ENCODE measurements at regions not wholly inside any gene's neighbourhood (a gene's known extent, or its start where the extent isn't known, plus 50 kb on each side); places are given as distances from the start of the nearest gene placed in this dataset.
"Not testable (repeated sequence)": the region's sequence is repeated elsewhere in the genome, so short reads cannot be mapped to it uniquely, and the experiment has no call there.

- Mint-ChIP-seq H3K4me1 (peaks cover 21 to 26% of the 10 kb centered on the region in 2 donors), H3K27me3 (ENCODE audit: low read depth in 3 of 3) (peaks cover 0 to 6% (median 4%) of the 10 kb centered on the region in 3 donors), H3K36me3 (peaks cover 0 to 3% (median 3%) of the 10 kb centered on the region in 3 donors), H3K27ac (no peak overlapping the region), H3K9me3 (no peaks in the 10 kb centered on the region), H3K4me3 (no peak overlapping the region)
- no peak for DNase-seq
Observed at GRCh38 chr16:9141813-9142212, 50.4 kb downstream of the HAPSTR1 start.

GRCh38 chr16:9144106-9144505 is 52.7 kb downstream of the HAPSTR1 start:
- Mint-ChIP-seq H3K27ac (peak overlapping the region in 2 of 6 donors; percentile 43 to 80), H3K4me3 (no peak overlapping the region), H3K4me1 (peaks cover 10 to 12% of the 10 kb centered on the region in 2 donors), H3K9me3 (no peaks in the 10 kb centered on the region), H3K36me3 (peaks cover 0 to 3% (median 3%) of the 10 kb centered on the region in 3 donors), H3K27me3 (ENCODE audit: low read depth in 3 of 3) (peaks cover 2 to 4% (median 4%) of the 10 kb centered on the region in 3 donors)
- no peak for DNase-seq

- H3K4me1 Mint-ChIP-seq, result peaks cover 0 to 7% of the 10 kb centered on the region in 2 donors
- H3K36me3 Mint-ChIP-seq, result no peaks in the 10 kb centered on the region
- no peak overlapping the region for H3K4me3 Mint-ChIP-seq
- H3K27me3 Mint-ChIP-seq (ENCODE audit: low read depth in 3 of 3), result peaks cover 5 to 8% (median 5%) of the 10 kb centered on the region in 3 donors
- H3K9me3 Mint-ChIP-seq, result no peaks in the 10 kb centered on the region
- no peak for DNase-seq
- peak overlapping the region in 1 of 6 donors; percentile 27 for H3K27ac Mint-ChIP-seq
Observed at GRCh38 chr16:9148374-9149015, 57.1 kb downstream of the HAPSTR1 start.

GRCh38 chr16:9151074-9151473 is 59.6 kb downstream of the HAPSTR1 start:
- Mint-ChIP-seq H3K27me3 (ENCODE audit: low read depth in 3 of 3) (peaks cover 3 to 14% (median 4%) of the 10 kb centered on the region in 3 donors), H3K36me3 (no peaks in the 10 kb centered on the region), H3K27ac (no peak overlapping the region), H3K4me1 (peaks cover 0 to 3% of the 10 kb centered on the region in 2 donors), H3K4me3 (no peak overlapping the region), H3K9me3 (no peaks in the 10 kb centered on the region)
- DNase-seq, result no peak

- Mint-ChIP-seq H3K9me3 (no peaks in the 10 kb centered on the region), H3K27me3 (ENCODE audit: low read depth in 3 of 3) (peaks cover 3 to 14% (median 6%) of the 10 kb centered on the region in 3 donors), H3K27ac (no peak overlapping the region), H3K4me3 (no peak overlapping the region), H3K4me1 (peaks cover 0 to 3% of the 10 kb centered on the region in 2 donors), H3K36me3 (no peaks in the 10 kb centered on the region)
- no peak for DNase-seq
Observed at GRCh38 chr16:9151597-9151996, 60.2 kb downstream of the HAPSTR1 start.

GRCh38 chr16:9152649-9153501 is 61.4 kb downstream of the HAPSTR1 start:
- H3K27ac Mint-ChIP-seq, result peak overlapping the region in 2 of 6 donors; percentile 5 to 41
- H3K9me3 Mint-ChIP-seq, result no peaks in the 10 kb centered on the region
- peaks cover 0 to 3% of the 10 kb centered on the region in 2 donors for H3K4me1 Mint-ChIP-seq
- no peak for DNase-seq
- no peaks in the 10 kb centered on the region for H3K36me3 Mint-ChIP-seq
- no peak overlapping the region for H3K4me3 Mint-ChIP-seq
- H3K27me3 Mint-ChIP-seq (ENCODE audit: low read depth in 3 of 3), result peaks cover 3 to 16% (median 6%) of the 10 kb centered on the region in 3 donors

- H3K27me3 Mint-ChIP-seq (ENCODE audit: low read depth in 3 of 3), result peaks cover 3 to 16% (median 6%) of the 10 kb centered on the region in 3 donors
- H3K4me1 Mint-ChIP-seq, result peaks cover 0 to 3% of the 10 kb centered on the region in 2 donors
- DNase-seq, result no peak
- no peak overlapping the region for H3K4me3 Mint-ChIP-seq
- H3K9me3 Mint-ChIP-seq, result no peaks in the 10 kb centered on the region
- peak overlapping the region in 1 of 6 donors; percentile 5 for H3K27ac Mint-ChIP-seq
- no peaks in the 10 kb centered on the region for H3K36me3 Mint-ChIP-seq
Observed at GRCh38 chr16:9153502-9153864, 62.0 kb downstream of the HAPSTR1 start.

GRCh38 chr16:9154567-9155410 is 63.3 kb downstream of the HAPSTR1 start:
- DNase-seq, result no peak
- Mint-ChIP-seq H3K27ac (no peak overlapping the region), H3K4me3 (no peak overlapping the region), H3K4me1 (peaks cover 1 to 5% of the 10 kb centered on the region in 2 donors), H3K27me3 (ENCODE audit: low read depth in 3 of 3) (peaks cover 0 to 16% (median 6%) of the 10 kb centered on the region in 3 donors), H3K9me3 (no peaks in the 10 kb centered on the region), H3K36me3 (no peaks in the 10 kb centered on the region)

- Mint-ChIP-seq H3K36me3 (no peaks in the 10 kb centered on the region), H3K27me3 (ENCODE audit: low read depth in 3 of 3) (peaks cover 0 to 20% (median 11%) of the 10 kb centered on the region in 3 donors), H3K4me1 (peaks cover 10 to 13% of the 10 kb centered on the region in 2 donors), H3K4me3 (no peak overlapping the region), H3K27ac (no peak overlapping the region), H3K9me3 (no peaks in the 10 kb centered on the region)
- no peak for DNase-seq
Observed at GRCh38 chr16:9155871-9156270, 64.4 kb downstream of the HAPSTR1 start.

- H3K27me3 Mint-ChIP-seq (ENCODE audit: low read depth in 3 of 3), result peaks cover 4 to 15% (median 7%) of the 10 kb centered on the region in 3 donors
- H3K27ac Mint-ChIP-seq, result no peak overlapping the region
- H3K4me3 Mint-ChIP-seq, result peak overlapping the region in 1 of 5 donors; percentile 40
- H3K9me3 Mint-ChIP-seq, result no peaks in the 10 kb centered on the region
- peak in 2 of 3 donors; percentile 29 to 39 for DNase-seq
- H3K36me3 Mint-ChIP-seq, result no peaks in the 10 kb centered on the region
- H3K4me1 Mint-ChIP-seq, result peaks cover 10 to 11% of the 10 kb centered on the region in 2 donors
Observed at GRCh38 chr16:9159839-9160550, 68.6 kb downstream of the HAPSTR1 start.

GRCh38 chr16:9160551-9160911 is 69.1 kb downstream of the HAPSTR1 start:
- no peak for DNase-seq
- Mint-ChIP-seq H3K36me3 (no peaks in the 10 kb centered on the region), H3K4me1 (peaks cover 10 to 11% of the 10 kb centered on the region in 2 donors), H3K9me3 (no peaks in the 10 kb centered on the region), H3K4me3 (no peak overlapping the region), H3K27ac (no peak overlapping the region), H3K27me3 (ENCODE audit: low read depth in 3 of 3) (peaks cover 4 to 12% (median 7%) of the 10 kb centered on the region in 3 donors)

GRCh38 chr16:9165681-9166080 is 74.2 kb downstream of the HAPSTR1 start:
- Mint-ChIP-seq H3K4me1 (no peaks in the 10 kb centered on the region), H3K4me3 (no peak overlapping the region), H3K27me3 (ENCODE audit: low read depth in 3 of 3) (peaks cover 0 to 6% (median 3%) of the 10 kb centered on the region in 3 donors), H3K27ac (no peak overlapping the region), H3K36me3 (no peaks in the 10 kb centered on the region), H3K9me3 (no peaks in the 10 kb centered on the region)
- no peak for DNase-seq

GRCh38 chr16:9166326-9166993 is 75.0 kb downstream of the HAPSTR1 start:
- not testable (repeated sequence) for DNase-seq; H3K4me1 Mint-ChIP-seq; H3K36me3 Mint-ChIP-seq; H3K27ac Mint-ChIP-seq; H3K9me3 Mint-ChIP-seq; H3K27me3 Mint-ChIP-seq (ENCODE audit: low read depth in 3 of 3); H3K4me3 Mint-ChIP-seq

Measured in immature natural killer cell (primary cell).